ENCODE measurements at regions not wholly inside any gene's neighbourhood (a gene's known extent, or its start where the extent isn't known, plus 50 kb on each side); places are given as distances from the start of the nearest gene placed in this dataset.

GRCh38 chrX:110852180-110852579, 56.6 kb upstream of the CHRDL1 start:
- no peak overlapping the region for H3K27ac ChIP-seq
- H3K9me3 ChIP-seq = no peaks in the 10 kb centered on the region
- H3K4me3 ChIP-seq = no peak overlapping the region
- H3K27me3 ChIP-seq = no peaks in the 10 kb centered on the region
- no peaks in the 10 kb centered on the region for H3K4me1 ChIP-seq
- no peak for DNase-seq (ENCODE audit: low spot score in 2 of 2)
- TF ChIP-seq CTCF (IDR thresholded peaks at IDR 0.05) = peak in 2 of 3 experiments; percentile 23 to 29
- no peaks in the 10 kb centered on the region for H3K36me3 ChIP-seq
- intact Hi-C loops (cut with DNase I) = loop anchor here (10.0 kb wide), 1 partner anchor 393 kb away; no protein-coding TSS in a partner anchor

GRCh38 chrX:110851780-110852179, 56.2 kb upstream of the CHRDL1 start:
- intact Hi-C loops (cut with DNase I) = loop anchor here (10.0 kb wide), 1 partner anchor 393 kb away; no protein-coding TSS in a partner anchor
- Histone ChIP-seq H3K4me3 (no peak overlapping the region), H3K27ac (no peak overlapping the region), H3K27me3 (no peaks in the 10 kb centered on the region), H3K36me3 (no peaks in the 10 kb centered on the region), H3K9me3 (no peaks in the 10 kb centered on the region), H3K4me1 (no peaks in the 10 kb centered on the region)
- DNase-seq (ENCODE audit: low spot score in 2 of 2) = no peak
- no peak for TF ChIP-seq CTCF (IDR thresholded peaks at IDR 0.05)

GRCh38 chrX:110847334-110847733, 51.7 kb upstream of the CHRDL1 start:
- DNase-seq (ENCODE audit: low spot score in 2 of 2) = no peak
- TF ChIP-seq CTCF (IDR thresholded peaks at IDR 0.05) = peak in 2 of 3 experiments; percentile 64 to 68
- Histone ChIP-seq H3K9me3 (no peaks in the 10 kb centered on the region), H3K27me3 (no peaks in the 10 kb centered on the region), H3K27ac (no peak overlapping the region), H3K4me3 (no peak overlapping the region), H3K36me3 (no peaks in the 10 kb centered on the region), H3K4me1 (no peaks in the 10 kb centered on the region)
- intact Hi-C loops (cut with DNase I) = loop anchor here (1.0 to 10.0 kb wide), 2 partner anchors 397 to 693 kb away; no protein-coding TSS in a partner anchor

GRCh38 chrX:110846071-110846470, 50.5 kb upstream of the CHRDL1 start:
- no peak for TF ChIP-seq CTCF (IDR thresholded peaks at IDR 0.05)
- DNase-seq (ENCODE audit: low spot score in 2 of 2) = no peak
- Histone ChIP-seq H3K4me3 (no peak overlapping the region), H3K9me3 (no peaks in the 10 kb centered on the region), H3K27me3 (no peaks in the 10 kb centered on the region), H3K36me3 (no peaks in the 10 kb centered on the region), H3K27ac (no peak overlapping the region), H3K4me1 (no peaks in the 10 kb centered on the region)
- intact Hi-C loops (cut with DNase I) = loop anchor here (10.0 kb wide), 1 partner anchor 691 kb away; no protein-coding TSS in a partner anchor
